Spleen (tissue), 7 donors: ENCODE measurements at regions not wholly inside any gene's neighbourhood (a gene's known extent, or its start where the extent isn't known, plus 50 kb on each side); places are given as distances from the start of the nearest gene placed in this dataset.

Experiments
- POLR2A ChIP-seq, 3 donors: fragments of 450-650 bp; IDR thresholded peaks; one replicate each; pipeline ENCODE4 v1.5.1; 2017; ENCODE audit warnings: antibody characterized with exemption in 3 of 3, mild to moderate bottlenecking in 1 of 3
- POLR2AphosphoS5 ChIP-seq, 3 donors: sonication (generic); formaldehyde crosslinking; IDR thresholded peaks; one replicate each; pipeline ENCODE4 v1.5.1; 2017; ENCODE audit warnings: antibody characterized with exemption in 3 of 3
- TF ChIP-seq, protein P1 (sequence below), 11 experiments: fragments of 200-600 bp in 7 of 11; fragments of 450-650 bp in 4 of 11; sonication (generic) in 4 of 11; IDR thresholded peaks in 8 of 11; conservative IDR thresholded peaks in 3 of 11; 1 replicate in 7 of 11; 2 replicates in 4 of 11; pipeline versions ENCODE4 v1.4.0 to v1.8.0; 2016 to 2021; ENCODE audit warnings: antibody characterized with exemption in 11 of 11, inconsistent platforms in 4 of 11, mild to moderate bottlenecking in 1 of 11
- donor health status: DM: no; HTN: no; CAD: no; lungs with moderate emphysema.
- donor health status: DM: no; HTN: no; CAD: no.
- donor health status: DM: no; HTN: no; CAD: no.

DNA sequence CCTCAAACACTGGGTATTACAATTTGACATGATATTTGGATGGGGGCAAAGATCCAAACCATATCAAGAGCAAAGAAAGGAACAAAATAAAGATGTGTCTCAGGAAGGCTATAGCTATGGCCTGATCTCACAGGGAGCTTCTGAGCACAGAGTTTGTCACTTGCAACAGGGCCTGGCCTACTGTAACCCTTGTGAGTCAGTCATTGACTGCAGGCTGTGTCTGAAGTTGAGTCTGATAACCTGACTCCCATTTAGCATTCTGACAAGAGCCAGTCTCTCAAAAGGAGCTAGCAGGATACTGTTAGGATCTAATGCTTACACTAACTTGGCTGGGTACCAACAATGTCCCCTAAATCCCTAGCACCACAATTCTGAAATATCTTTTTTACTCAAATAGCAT, 612.5 kb upstream of the TECRL start:
- TF ChIP-seq POLR2A (IDR thresholded peaks at IDR 0.05) (no peak), POLR2AphosphoS5 (IDR thresholded peaks at IDR 0.05) (no peak)
- TF ChIP-seq, protein P1, sequence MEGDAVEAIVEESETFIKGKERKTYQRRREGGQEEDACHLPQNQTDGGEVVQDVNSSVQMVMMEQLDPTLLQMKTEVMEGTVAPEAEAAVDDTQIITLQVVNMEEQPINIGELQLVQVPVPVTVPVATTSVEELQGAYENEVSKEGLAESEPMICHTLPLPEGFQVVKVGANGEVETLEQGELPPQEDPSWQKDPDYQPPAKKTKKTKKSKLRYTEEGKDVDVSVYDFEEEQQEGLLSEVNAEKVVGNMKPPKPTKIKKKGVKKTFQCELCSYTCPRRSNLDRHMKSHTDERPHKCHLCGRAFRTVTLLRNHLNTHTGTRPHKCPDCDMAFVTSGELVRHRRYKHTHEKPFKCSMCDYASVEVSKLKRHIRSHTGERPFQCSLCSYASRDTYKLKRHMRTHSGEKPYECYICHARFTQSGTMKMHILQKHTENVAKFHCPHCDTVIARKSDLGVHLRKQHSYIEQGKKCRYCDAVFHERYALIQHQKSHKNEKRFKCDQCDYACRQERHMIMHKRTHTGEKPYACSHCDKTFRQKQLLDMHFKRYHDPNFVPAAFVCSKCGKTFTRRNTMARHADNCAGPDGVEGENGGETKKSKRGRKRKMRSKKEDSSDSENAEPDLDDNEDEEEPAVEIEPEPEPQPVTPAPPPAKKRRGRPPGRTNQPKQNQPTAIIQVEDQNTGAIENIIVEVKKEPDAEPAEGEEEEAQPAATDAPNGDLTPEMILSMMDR (IDR thresholded peaks at IDR 0.05 in 8 of 11, conservative IDR thresholded peaks at IDR 0.05 in 3 of 11): no peak
